GM10266 (cell line): ENCODE measurements at regions not wholly inside any gene's neighbourhood (a gene's known extent, or its start where the extent isn't known, plus 50 kb on each side); places are given as distances from the start of the nearest gene placed in this dataset.

Experiments
- DNase-seq: peaks from one replicate; pipeline ENCODE4 v3.0.0; 2012; ENCODE audit errors: extremely low spot score
- CTCF ChIP-seq: IDR thresholded peaks from 2 replicates; pipeline ENCODE4 v1.5.1; 2012; ENCODE audit warnings: mild to moderate bottlenecking, low read depth; ENCODE audit not compliant: control insufficient read depth, insufficient read depth; ENCODE audit errors: missing control alignments

- no peak for DNase-seq
- no peak for TF ChIP-seq CTCF
Measured at GRCh38 chr21:28086861-28087581, 905.7 kb downstream of the LTN1 start.

GRCh38 chr21:28084951-28085350 lies 907.7 kb downstream of the LTN1 start:
- DNase-seq: no peak
- TF ChIP-seq CTCF: no peak

- no peak for DNase-seq
- no peak for TF ChIP-seq CTCF
Measured at GRCh38 chr21:28083350-28083749, 909.3 kb downstream of the LTN1 start.

GRCh38 chr21:28078126-28078525 lies 914.6 kb downstream of the LTN1 start:
- no peak for TF ChIP-seq CTCF
- DNase-seq: no peak

- no peak for DNase-seq
- TF ChIP-seq CTCF: no peak
Measured at GRCh38 chr21:28074676-28075075, 918.0 kb downstream of the LTN1 start.

- TF ChIP-seq CTCF: no peak
- no peak for DNase-seq
Measured at GRCh38 chr21:28072601-28073000, 920.1 kb downstream of the LTN1 start.

GRCh38 chr21:28069450-28069923 lies 923.2 kb downstream of the LTN1 start:
- no peak for TF ChIP-seq CTCF
- no peak for DNase-seq
